Endothelial cell of umbilical vein (primary cell): ENCODE measurements at regions not wholly inside any gene's neighbourhood (a gene's known extent, or its start where the extent isn't known, plus 50 kb on each side); places are given as distances from the start of the nearest gene placed in this dataset.

Source experiments
- BruUV-seq: library from RNA; stranded (reverse); fragments of 400-500 nt; replicated peaks from 2 replicates; lab custom pipeline; 2021; lab: Mats Ljungman, UMichigan
- CTCF ChIA-PET: fragments of 300-600, 350-600 bp; sonication (Branson Sonifier 250); formaldehyde crosslinking; loops from one replicate; lab custom pipeline; 2021; ENCODE audit warnings: antibody characterized with exemption, inconsistent platforms; lab: Charles Lee
- POLR2A ChIA-PET: fragments of 300-600, 350-600 bp; sonication (Branson Sonifier 250); formaldehyde crosslinking; loops from one replicate; lab custom pipeline; 2021; ENCODE audit warnings: antibody characterized with exemption, inconsistent platforms; lab: Charles Lee
- DNase-seq: peaks from one replicate; pipeline ENCODE4 v3.0.0-alpha.2; 2011; ENCODE audit warnings: low read depth, low spot score
- FAIRE-seq: peaks from 2 replicates; lab custom pipeline; 2011; peaks lifted over from hg19 to GRCh38; lab: Jason Lieb, UNC
- H2AFZ ChIP-seq: 2 replicates; pipeline ENCODE4 v1.6.0; 2012; ENCODE audit warnings: low read depth, low read length, control low read depth, inconsistent platforms
- H3K27ac ChIP-seq: 2 replicates; pipeline ENCODE4 v1.5.1; 2011; ENCODE audit warnings: low read depth, mild to moderate bottlenecking, control low read depth, low read length, moderate library complexity; ENCODE audit not compliant: insufficient read depth
- H3K27me3 ChIP-seq, 2 experiments: 2 replicates each; pipeline versions ENCODE4 v1.6.0 to v1.6.1; 2011; ENCODE audit warnings: low read length in 2 of 2, mixed read lengths in 1 of 2; ENCODE audit not compliant: control insufficient read depth in 2 of 2, insufficient read depth in 2 of 2
- H3K36me3 ChIP-seq, 2 experiments: 2 replicates in 1 of 2; 3 replicates in 1 of 2; pipeline ENCODE4 v1.5.1; 2011; ENCODE audit warnings: low read length in 2 of 2, mild to moderate bottlenecking in 1 of 2, moderate library complexity in 1 of 2; ENCODE audit not compliant: control insufficient read depth in 2 of 2, insufficient read depth in 2 of 2; ENCODE audit errors: extremely low read depth in 1 of 2
- H3K4me1 ChIP-seq: 3 replicates; pipeline ENCODE4 v1.5.1; 2011; ENCODE audit warnings: mild to moderate bottlenecking, low read length; ENCODE audit not compliant: control insufficient read depth, insufficient read depth; ENCODE audit errors: extremely low read depth
- H3K4me2 ChIP-seq: 2 replicates; pipeline ENCODE4 v1.6.1; 2011; ENCODE audit warnings: low read length, control low read depth, mixed read lengths; ENCODE audit not compliant: insufficient read depth
- H3K4me3 ChIP-seq, 3 experiments: fragments of 200-600 bp in 1 of 3; sonication (generic), shearing (Covaris generic) in 1 of 3; replicated peaks in 1 of 3; 2 replicates each; pipeline ENCODE4 v1.5.1; 2011 to 2016; ENCODE audit warnings: control low read depth in 3 of 3, low read length in 3 of 3, mild to moderate bottlenecking in 2 of 3, inconsistent platforms in 1 of 3, low read depth in 1 of 3, moderate library complexity in 1 of 3; ENCODE audit not compliant: insufficient read depth in 1 of 3
- H3K79me2 ChIP-seq: 2 replicates; pipeline ENCODE4 v1.6.0; 2012; ENCODE audit warnings: low read length, inconsistent platforms; ENCODE audit not compliant: control insufficient read depth, insufficient read depth
- H3K9ac ChIP-seq: replicated peaks from 2 replicates; pipeline ENCODE3; 2011; ENCODE audit warnings: low read length, control low read depth; ENCODE audit not compliant: insufficient read depth; ENCODE audit errors: extremely low read depth
- H3K9me1 ChIP-seq: replicated peaks from 3 replicates; pipeline ENCODE4 v1.6.0; 2011; ENCODE audit warnings: mild to moderate bottlenecking, low read length; ENCODE audit not compliant: control insufficient read depth, insufficient read depth; ENCODE audit errors: extremely low read depth
- H3K9me3 ChIP-seq: replicated peaks from 2 replicates; pipeline ENCODE4 v1.5.1; 2012; ENCODE audit warnings: low read length, inconsistent platforms; ENCODE audit not compliant: control insufficient read depth, insufficient read depth
- H4K20me1 ChIP-seq: replicated peaks from 2 replicates; pipeline ENCODE3; 2011; ENCODE audit warnings: mild to moderate bottlenecking, low read length; ENCODE audit not compliant: control insufficient read depth, insufficient read depth; ENCODE audit errors: extremely low read depth
- CTCF ChIP-seq, 2 donors: IDR thresholded peaks; 1 replicate in 1 of 2; 2 replicates in 1 of 2; pipeline ENCODE4 v1.5.1; 2011; ENCODE audit warnings: low read length in 2 of 2, mild to moderate bottlenecking in 2 of 2, moderate library complexity in 2 of 2, control low read depth in 1 of 2, inconsistent platforms in 1 of 2, low read depth in 1 of 2; ENCODE audit not compliant: insufficient read depth in 1 of 2; ENCODE audit errors: extremely low read depth in 1 of 2
- EZH2 ChIP-seq: IDR thresholded peaks from 2 replicates; pipeline ENCODE4 v1.6.1; 2012; ENCODE audit warnings: borderline replicate concordance, low read depth, mild to moderate bottlenecking, moderate library complexity, low read length, inconsistent platforms; ENCODE audit not compliant: severe bottlenecking
- FOS ChIP-seq: IDR thresholded peaks from 2 replicates; pipeline ENCODE4 v1.6.1; 2011; ENCODE audit warnings: mild to moderate bottlenecking, low read length, moderate library complexity, borderline replicate concordance; ENCODE audit not compliant: insufficient read depth
- GATA2 ChIP-seq: IDR thresholded peaks from 2 replicates; pipeline ENCODE4 v1.7.0; 2011; ENCODE audit warnings: low read depth, mild to moderate bottlenecking, moderate library complexity, mixed read lengths, low read length; ENCODE audit not compliant: insufficient read length, insufficient read depth
- JUN ChIP-seq: IDR thresholded peaks from 2 replicates; pipeline ENCODE4 v1.6.1; 2011; ENCODE audit warnings: borderline replicate concordance, low read depth; ENCODE audit not compliant: insufficient read length, insufficient read depth
- MAX ChIP-seq: IDR thresholded peaks from 2 replicates; pipeline ENCODE4 v1.6.1; 2011; ENCODE audit not compliant: insufficient read depth, insufficient read length
- MYC ChIP-seq: IDR thresholded peaks from one replicate; pipeline ENCODE4 v1.6.1; 2011; ENCODE audit warnings: mild to moderate bottlenecking, low read depth, low read length
- POLR2A ChIP-seq: IDR thresholded peaks from 2 replicates; pipeline ENCODE4 v1.6.1; 2012; ENCODE audit warnings: low read depth, mild to moderate bottlenecking, control low read depth, low read length
- POLR2AphosphoS5 ChIP-seq: IDR thresholded peaks from 2 replicates; pipeline ENCODE4 v1.6.1; 2012; ENCODE audit warnings: low read depth, mild to moderate bottlenecking, control low read depth, low read length, moderate library complexity; ENCODE audit not compliant: insufficient read depth
- dilution Hi-C: fragments of 300-500 bp; cut with MboI; formaldehyde crosslinking; loops from one replicate; pipeline ENCODE4 v1.15.0; 2019; ENCODE audit warnings: low sequenced_read_pairs; ENCODE audit not compliant: extremely low pct_ligation_motif_present
- intact Hi-C: fragments of 100-400 bp; cut with micrococcal nuclease; formaldehyde crosslinking; loops from one replicate; pipeline ENCODE4 v1.10.0; 2022

GRCh38 chr3:84885199-84885882, 73.4 kb upstream of the CADM2 start:
- H3K9me1 ChIP-seq: no peaks in the 10 kb centered on the region
- H2AFZ ChIP-seq: no peak overlapping the region
- no peak for TF ChIP-seq CTCF (IDR thresholded peaks at IDR 0.05; ENCODE audit: extremely low read depth in 1 of 2, insufficient read depth in 1 of 2, low read depth in 1 of 2, low read length in 2 of 2)
- no peak for TF ChIP-seq EZH2
- no peak for TF ChIP-seq FOS
- no peak for TF ChIP-seq POLR2AphosphoS5
- TF ChIP-seq JUN: no peak
- TF ChIP-seq POLR2A: no peak
- TF ChIP-seq MYC: no peak
- no peak for TF ChIP-seq MAX
- no peak for TF ChIP-seq GATA2
- dilution Hi-C loops: no loop called here
- H3K27me3 ChIP-seq: no peaks in the 10 kb centered on the region
- no peaks in the 10 kb centered on the region for H3K4me1 ChIP-seq
- H3K79me2 ChIP-seq: no peaks in the 10 kb centered on the region
- no peaks in the 10 kb centered on the region for H4K20me1 ChIP-seq
- no peak for FAIRE-seq
- no peaks in the 10 kb centered on the region for H3K9me3 ChIP-seq
- H3K9ac ChIP-seq: no peak overlapping the region
- ChIA-PET CTCF (no interaction called here), POLR2A (no interaction called here)
- no peak overlapping the region for H3K4me3 ChIP-seq
- no TSS peak for BruUV-seq
- no peak for DNase-seq
- no peak overlapping the region for H3K4me2 ChIP-seq
- no peak overlapping the region for H3K27ac ChIP-seq
- intact Hi-C loops: no loop called here
- H3K36me3 ChIP-seq: no peaks in the 10 kb centered on the region
